Uterus (tissue), 2 donors: ENCODE measurements at regions not wholly inside any gene's neighbourhood (a gene's known extent, or its start where the extent isn't known, plus 50 kb on each side); places are given as distances from the start of the nearest gene placed in this dataset.

Experiments used
- CTCF ChIP-seq, 4 experiments: fragments of 200-600 bp in 2 of 4; fragments of 450-650 bp in 2 of 4; sonication (generic) in 2 of 4; IDR thresholded peaks; one replicate each; pipeline ENCODE4 v1.5.1; 2016 to 2019; ENCODE audit warnings: antibody characterized with exemption in 4 of 4, mild to moderate bottlenecking in 2 of 4, moderate library complexity in 1 of 4
- POLR2A ChIP-seq, 2 donors: fragments of 450-650 bp; IDR thresholded peaks; one replicate each; pipeline ENCODE4 v1.6.1; 2016; ENCODE audit warnings: antibody characterized with exemption in 2 of 2, mild to moderate bottlenecking in 1 of 2, moderate library complexity in 1 of 2

GRCh38 chr4:19024047-19024446 is 1002.5 kb upstream of the LCORL start:
- TF ChIP-seq CTCF (IDR thresholded peaks at IDR 0.05) (no peak), POLR2A (IDR thresholded peaks at IDR 0.05) (no peak)
